MM.1S (cell line): ENCODE measurements at regions not wholly inside any gene's neighbourhood (a gene's known extent, or its start where the extent isn't known, plus 50 kb on each side); places are given as distances from the start of the nearest gene placed in this dataset.

Experiments used
- EZH2 ChIP-seq: fragments of 300-600 bp; sonication (generic); optimal IDR thresholded peaks from 2 replicates; pipeline ENCODE3; 2017; ENCODE audit warnings: low read depth, mild to moderate bottlenecking, antibody characterized with exemption, low read length, mixed read lengths
- EZH2phosphoT487 ChIP-seq: fragments of 300-600 bp; sonication (generic); IDR thresholded peaks from 2 replicates; pipeline ENCODE4 v1.6.1; 2018; ENCODE audit warnings: antibody characterized with exemption, low read length
- TF ChIP-seq, protein P1 (sequence below): fragments of 300-600 bp; sonication (generic); IDR thresholded peaks from 2 replicates; pipeline ENCODE4 v1.5.1; 2016; ENCODE audit warnings: antibody characterized with exemption, low read length, mixed read lengths

DNA sequence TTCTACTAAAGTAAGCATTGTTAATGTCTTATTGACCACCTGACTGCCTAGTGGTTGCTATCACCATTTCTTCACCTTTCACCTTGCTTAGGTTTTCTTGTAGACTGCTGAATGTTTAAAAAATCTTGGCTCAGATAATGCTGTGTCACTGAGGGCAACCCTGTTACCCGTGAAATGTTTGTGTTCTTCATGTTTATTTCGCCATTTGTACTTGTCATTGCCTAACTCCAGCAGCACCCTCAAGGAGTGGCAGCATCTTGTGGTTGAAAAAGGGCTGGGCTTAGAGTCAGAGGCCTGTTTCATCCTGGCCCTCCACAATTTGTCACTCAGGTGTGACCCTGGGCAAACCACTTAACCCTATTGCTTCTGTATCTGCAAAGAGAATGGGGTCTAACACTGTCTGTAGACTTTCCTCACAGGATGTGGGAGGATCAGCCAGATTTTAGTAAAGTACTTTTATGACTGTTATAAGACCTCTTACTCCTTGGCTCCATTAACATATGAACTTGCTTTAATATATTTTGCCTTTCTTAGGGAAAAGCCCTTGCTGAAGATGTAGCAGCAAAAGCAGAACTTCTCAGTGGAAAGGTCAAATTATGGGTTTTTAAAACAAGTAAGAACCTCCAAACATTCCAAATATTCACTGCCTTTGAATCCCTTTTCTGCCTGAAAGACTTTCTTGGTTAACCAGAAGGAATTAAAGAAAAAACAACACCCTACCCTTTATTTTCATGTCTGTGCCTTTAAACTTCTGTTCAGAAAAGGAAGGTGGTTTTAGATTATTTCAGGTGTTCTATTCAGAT, 154.5 kb upstream of the C11orf87 start:
- TF ChIP-seq, protein P1, sequence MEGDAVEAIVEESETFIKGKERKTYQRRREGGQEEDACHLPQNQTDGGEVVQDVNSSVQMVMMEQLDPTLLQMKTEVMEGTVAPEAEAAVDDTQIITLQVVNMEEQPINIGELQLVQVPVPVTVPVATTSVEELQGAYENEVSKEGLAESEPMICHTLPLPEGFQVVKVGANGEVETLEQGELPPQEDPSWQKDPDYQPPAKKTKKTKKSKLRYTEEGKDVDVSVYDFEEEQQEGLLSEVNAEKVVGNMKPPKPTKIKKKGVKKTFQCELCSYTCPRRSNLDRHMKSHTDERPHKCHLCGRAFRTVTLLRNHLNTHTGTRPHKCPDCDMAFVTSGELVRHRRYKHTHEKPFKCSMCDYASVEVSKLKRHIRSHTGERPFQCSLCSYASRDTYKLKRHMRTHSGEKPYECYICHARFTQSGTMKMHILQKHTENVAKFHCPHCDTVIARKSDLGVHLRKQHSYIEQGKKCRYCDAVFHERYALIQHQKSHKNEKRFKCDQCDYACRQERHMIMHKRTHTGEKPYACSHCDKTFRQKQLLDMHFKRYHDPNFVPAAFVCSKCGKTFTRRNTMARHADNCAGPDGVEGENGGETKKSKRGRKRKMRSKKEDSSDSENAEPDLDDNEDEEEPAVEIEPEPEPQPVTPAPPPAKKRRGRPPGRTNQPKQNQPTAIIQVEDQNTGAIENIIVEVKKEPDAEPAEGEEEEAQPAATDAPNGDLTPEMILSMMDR, result no peak
- no peak for TF ChIP-seq EZH2
- no peak for TF ChIP-seq EZH2phosphoT487
